GM12878 (cell line): ENCODE measurements at regions not wholly inside any gene's neighbourhood (a gene's known extent, or its start where the extent isn't known, plus 50 kb on each side); places are given as distances from the start of the nearest gene placed in this dataset.

ENCODE experiments used
- ATAC-seq: fragments of 200-7000 bp; cut with Tn5 transposase; 3 replicates; pipeline ENCODE4 v1.9.1; 2020; ENCODE audit warnings: mild to moderate bottlenecking, moderate library complexity
- BruUV-seq: library from RNA; stranded (reverse); fragments of 400-500 nt; replicated peaks from 2 replicates; lab custom pipeline; 2021; lab: Mats Ljungman, UMichigan
- CTCF ChIA-PET: fragments of 300-600 bp; sonication (Branson Sonifier 250); formaldehyde crosslinking; extraction: SDS; loops from one replicate; lab custom pipeline; 2021; ENCODE audit warnings: inconsistent platforms; lab: Yijun Ruan, JAX
- POLR2A ChIA-PET: fragments of 350-600 bp; formaldehyde crosslinking; extraction: SDS; loops from one replicate; lab custom pipeline; 2021; ENCODE audit warnings: inconsistent platforms; lab: Charles Lee
- RAD21 ChIA-PET: fragments of 300-600 bp; sonication (Branson Sonifier 250); formaldehyde crosslinking; loops from one replicate; lab custom pipeline; 2023; ENCODE audit warnings: antibody characterized with exemption; ENCODE audit not compliant: unreplicated experiment; lab: Charles Lee
- SMC1A ChIA-PET: fragments of 300-600 bp; sonication (Branson Sonifier 250); formaldehyde crosslinking; loops from one replicate; lab custom pipeline; 2023; ENCODE audit not compliant: unreplicated experiment, uncharacterized antibody; lab: Charles Lee
- DNase-seq: peaks from one replicate; pipeline ENCODE4 v3.0.0-alpha.2; 2011; ENCODE audit warnings: low read depth, low spot score
- FAIRE-seq: peaks from 3 replicates; lab custom pipeline; 2011; peaks lifted over from hg19 to GRCh38; lab: Jason Lieb, UNC
- H2AFZ ChIP-seq: 2 replicates; pipeline ENCODE4 v1.6.0; 2011; ENCODE audit warnings: low read depth, low read length, control low read depth; ENCODE audit not compliant: control insufficient read depth
- H3K27ac ChIP-seq: 2 replicates; pipeline ENCODE4 v1.5.1; 2011; ENCODE audit warnings: control low read depth; ENCODE audit not compliant: control insufficient read depth, insufficient read depth
- H3K27me3 ChIP-seq, 2 experiments: replicated peaks in 1 of 2; 2 replicates each; pipeline versions ENCODE4 v1.6.0 to v1.6.1; 2011; ENCODE audit warnings: low read length in 1 of 2; ENCODE audit not compliant: control insufficient read depth in 2 of 2, insufficient read depth in 2 of 2
- H3K36me3 ChIP-seq, 2 experiments: 2 replicates each; pipeline ENCODE4 v1.5.1; 2011; ENCODE audit warnings: low read length in 1 of 2; ENCODE audit not compliant: control insufficient read depth in 2 of 2, insufficient read depth in 2 of 2
- H3K4me1 ChIP-seq: 2 replicates; pipeline ENCODE4 v1.6.1; 2011; ENCODE audit warnings: mild to moderate bottlenecking, low read length, moderate library complexity, mixed read lengths; ENCODE audit not compliant: control insufficient read depth, insufficient read depth
- H3K4me2 ChIP-seq: 2 replicates; pipeline ENCODE4 v1.6.0; 2011; ENCODE audit warnings: control low read depth; ENCODE audit not compliant: control insufficient read depth, insufficient read depth
- H3K4me3 ChIP-seq: fragments of 200-600 bp; sonication (generic); 2 replicates; pipeline ENCODE4 v1.5.1; 2016
- H3K79me2 ChIP-seq: 2 replicates; pipeline ENCODE4 v1.6.0; 2011; ENCODE audit warnings: low read length; ENCODE audit not compliant: control insufficient read depth, insufficient read depth
- H3K9ac ChIP-seq: 2 replicates; pipeline ENCODE4 v1.8.0; 2011; ENCODE audit warnings: low read length, control low read depth, mixed read lengths; ENCODE audit not compliant: control insufficient read depth, insufficient read depth
- H3K9me3 ChIP-seq: replicated peaks from 3 replicates; pipeline ENCODE4 v1.5.1; 2011; ENCODE audit warnings: mild to moderate bottlenecking, low read length; ENCODE audit not compliant: control insufficient read depth, insufficient read depth
- H4K20me1 ChIP-seq: 2 replicates; pipeline ENCODE4 v1.6.0; 2011; ENCODE audit not compliant: control insufficient read depth, insufficient read depth
- BRCA1 ChIP-seq: IDR thresholded peaks from 2 replicates; pipeline ENCODE4 v1.6.1; 2011; ENCODE audit warnings: low read depth, low read length, improper control_type of control experiment
- FOS ChIP-seq: IDR thresholded peaks from 3 replicates; pipeline ENCODE4 v1.6.1; 2011; ENCODE audit warnings: borderline replicate concordance; ENCODE audit not compliant: insufficient read length; ENCODE audit errors: extremely low read depth
- GATAD2B ChIP-seq: fragments of 450-650 bp; conservative IDR thresholded peaks from 2 replicates; pipeline ENCODE4 v1.6.1; 2017; ENCODE audit warnings: low read depth, mild to moderate bottlenecking, moderate library complexity
- MTA2 ChIP-seq: fragments of 450-650 bp; IDR thresholded peaks from 2 replicates; pipeline ENCODE4 v1.6.1; 2016; ENCODE audit warnings: low read depth, mild to moderate bottlenecking, moderate library complexity
- PAX5 ChIP-seq: IDR thresholded peaks from 2 replicates; pipeline ENCODE4 v1.6.1; 2011; ENCODE audit warnings: low read depth, low read length, borderline replicate concordance
- WRNIP1 ChIP-seq: IDR thresholded peaks from 2 replicates; pipeline ENCODE4 v1.6.1; 2011; ENCODE audit warnings: low read depth, low read length, improper control_type of control experiment, borderline replicate concordance
- WGBS: methylation state at CpG from one replicate; pipeline ENCODE4 v1.1.6; 2016; ENCODE audit warnings: low lambda C conversion rate; ENCODE audit not compliant: insufficient replicate concordance, insufficient coverage; ENCODE audit errors: missing lambda C conversion rate; 5-methylcytosine and 5-hydroxymethylcytosine counted together
- in situ Hi-C: fragments of 300-500 bp; cut with MboI; formaldehyde crosslinking; loops from 9 replicates; pipeline ENCODE4 v1.14.3; 2018; ENCODE audit warnings: mixed read lengths
- intact Hi-C: fragments of 100-400 bp; cut with micrococcal nuclease; formaldehyde crosslinking; loops from one replicate; pipeline ENCODE4 v1.14.2; 2022; ENCODE audit not compliant: unreplicated experiment
- TF ChIP-seq, protein P1 (sequence below): fragments of 450-650 bp; IDR thresholded peaks from 2 replicates; pipeline ENCODE4 v1.6.1; 2016; ENCODE audit warnings: mild to moderate bottlenecking
- TF ChIP-seq, protein P2 (sequence below): fragments of 450-650 bp; formaldehyde crosslinking; IDR thresholded peaks from 2 replicates; pipeline ENCODE4 v1.4.0; 2020; ENCODE audit warnings: mild to moderate bottlenecking, moderate library complexity
- TF ChIP-seq, protein P3 (sequence below): fragments of 450-650 bp; IDR thresholded peaks from 2 replicates; pipeline ENCODE4 v1.6.1; 2017; ENCODE audit warnings: mild to moderate bottlenecking, low read depth, inconsistent platforms; ENCODE audit not compliant: poor library complexity, severe bottlenecking
- TF ChIP-seq, protein P4 (sequence below): IDR thresholded peaks from 2 replicates; pipeline ENCODE4 v1.6.1; 2012; ENCODE audit warnings: low read depth, low read length, improper control_type of control experiment

DNA sequence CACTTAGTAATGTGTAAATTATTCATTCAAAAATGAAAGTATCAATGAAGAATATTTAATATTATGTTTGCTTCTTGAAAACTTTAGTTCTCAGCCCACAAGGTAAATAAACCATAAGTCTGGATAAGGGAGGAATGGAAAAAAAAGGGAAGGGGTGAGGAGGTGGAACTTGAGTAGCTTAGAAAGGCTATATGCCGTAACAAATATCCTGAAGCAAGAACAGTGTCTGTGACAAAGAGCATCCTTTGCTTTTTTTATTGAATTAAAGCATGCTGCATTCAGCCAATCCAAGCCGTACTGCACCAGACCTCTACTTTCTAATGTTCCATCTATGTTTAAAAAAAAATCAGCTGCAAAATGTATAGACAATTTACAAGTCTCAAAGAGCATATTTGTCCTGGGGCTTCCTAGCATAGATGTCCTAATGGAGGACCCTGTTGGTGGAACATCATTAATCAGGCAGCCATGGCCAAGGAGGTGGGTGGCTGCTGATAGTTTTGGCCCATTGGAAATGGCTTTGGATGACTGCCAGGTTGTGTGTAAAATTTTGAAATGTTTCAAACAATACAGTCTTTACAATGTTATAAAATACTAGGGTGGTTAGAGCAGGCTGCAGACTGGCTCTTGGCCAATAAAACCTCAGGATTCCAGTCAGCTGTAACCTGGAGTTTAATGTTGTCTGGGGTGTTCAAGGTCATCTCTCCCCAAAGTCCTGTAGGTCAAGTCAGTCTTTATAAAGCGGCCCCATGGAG is 895.8 kb upstream of the SOX9 start (continued):
- TF ChIP-seq, protein P1, sequence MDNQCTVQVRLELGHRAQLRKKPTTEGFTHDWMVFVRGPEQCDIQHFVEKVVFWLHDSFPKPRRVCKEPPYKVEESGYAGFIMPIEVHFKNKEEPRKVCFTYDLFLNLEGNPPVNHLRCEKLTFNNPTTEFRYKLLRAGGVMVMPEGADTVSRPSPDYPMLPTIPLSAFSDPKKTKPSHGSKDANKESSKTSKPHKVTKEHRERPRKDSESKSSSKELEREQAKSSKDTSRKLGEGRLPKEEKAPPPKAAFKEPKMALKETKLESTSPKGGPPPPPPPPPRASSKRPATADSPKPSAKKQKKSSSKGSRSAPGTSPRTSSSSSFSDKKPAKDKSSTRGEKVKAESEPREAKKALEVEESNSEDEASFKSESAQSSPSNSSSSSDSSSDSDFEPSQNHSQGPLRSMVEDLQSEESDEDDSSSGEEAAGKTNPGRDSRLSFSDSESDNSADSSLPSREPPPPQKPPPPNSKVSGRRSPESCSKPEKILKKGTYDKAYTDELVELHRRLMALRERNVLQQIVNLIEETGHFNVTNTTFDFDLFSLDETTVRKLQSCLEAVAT: no peak
- no peak for TF ChIP-seq GATAD2B
- TF ChIP-seq, protein P2, sequence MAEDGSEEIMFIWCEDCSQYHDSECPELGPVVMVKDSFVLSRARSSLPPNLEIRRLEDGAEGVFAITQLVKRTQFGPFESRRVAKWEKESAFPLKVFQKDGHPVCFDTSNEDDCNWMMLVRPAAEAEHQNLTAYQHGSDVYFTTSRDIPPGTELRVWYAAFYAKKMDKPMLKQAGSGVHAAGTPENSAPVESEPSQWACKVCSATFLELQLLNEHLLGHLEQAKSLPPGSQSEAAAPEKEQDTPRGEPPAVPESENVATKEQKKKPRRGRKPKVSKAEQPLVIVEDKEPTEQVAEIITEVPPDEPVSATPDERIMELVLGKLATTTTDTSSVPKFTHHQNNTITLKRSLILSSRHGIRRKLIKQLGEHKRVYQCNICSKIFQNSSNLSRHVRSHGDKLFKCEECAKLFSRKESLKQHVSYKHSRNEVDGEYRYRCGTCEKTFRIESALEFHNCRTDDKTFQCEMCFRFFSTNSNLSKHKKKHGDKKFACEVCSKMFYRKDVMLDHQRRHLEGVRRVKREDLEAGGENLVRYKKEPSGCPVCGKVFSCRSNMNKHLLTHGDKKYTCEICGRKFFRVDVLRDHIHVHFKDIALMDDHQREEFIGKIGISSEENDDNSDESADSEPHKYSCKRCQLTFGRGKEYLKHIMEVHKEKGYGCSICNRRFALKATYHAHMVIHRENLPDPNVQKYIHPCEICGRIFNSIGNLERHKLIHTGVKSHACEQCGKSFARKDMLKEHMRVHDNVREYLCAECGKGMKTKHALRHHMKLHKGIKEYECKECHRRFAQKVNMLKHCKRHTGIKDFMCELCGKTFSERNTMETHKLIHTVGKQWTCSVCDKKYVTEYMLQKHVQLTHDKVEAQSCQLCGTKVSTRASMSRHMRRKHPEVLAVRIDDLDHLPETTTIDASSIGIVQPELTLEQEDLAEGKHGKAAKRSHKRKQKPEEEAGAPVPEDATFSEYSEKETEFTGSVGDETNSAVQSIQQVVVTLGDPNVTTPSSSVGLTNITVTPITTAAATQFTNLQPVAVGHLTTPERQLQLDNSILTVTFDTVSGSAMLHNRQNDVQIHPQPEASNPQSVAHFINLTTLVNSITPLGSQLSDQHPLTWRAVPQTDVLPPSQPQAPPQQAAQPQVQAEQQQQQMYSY (CRISPR knock-in tag): no peak

DNA sequence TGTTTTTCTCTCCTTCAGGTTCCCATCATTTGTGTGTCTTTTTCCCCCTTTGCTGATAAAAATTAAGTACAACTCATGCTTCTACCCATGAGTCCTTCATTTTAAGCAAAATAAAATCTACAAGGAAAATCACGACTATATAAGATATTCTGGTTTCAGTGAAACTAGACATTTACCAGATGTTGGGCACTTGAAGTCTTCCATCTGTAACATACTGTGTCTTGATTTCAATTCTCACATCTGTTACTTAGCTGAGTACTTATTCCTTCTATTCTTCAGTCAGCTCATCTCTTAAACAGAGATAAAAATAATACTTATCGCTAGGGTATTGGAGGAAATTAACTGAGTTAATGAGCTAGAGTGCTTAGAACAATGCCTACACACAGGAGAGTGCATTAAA is 893.0 kb upstream of the SOX9 start:
- no peak overlapping the region for H3K4me3 ChIP-seq
- ChIA-PET POLR2A (no interaction called here), RAD21 (no interaction called here), SMC1A (no interaction called here), CTCF (interaction anchor here (0.5 kb wide), 1 partner anchor 1461 kb away, joined by 3 read pairs; no protein-coding TSS in a partner anchor)
- no peak overlapping the region for H2AFZ ChIP-seq
- WGBS: 0% methylated on average over 2 of the region's 2 CpGs
- no peak overlapping the region for H3K4me2 ChIP-seq
- no peak for FAIRE-seq
- no peak for ATAC-seq
- no peak overlapping the region for H3K9ac ChIP-seq
- no peaks in the 10 kb centered on the region for H3K9me3 ChIP-seq
- no peak for DNase-seq
- H3K27ac ChIP-seq: no peak overlapping the region
- no peaks in the 10 kb centered on the region for H3K4me1 ChIP-seq
- H3K27me3 ChIP-seq: no peaks in the 10 kb centered on the region
- intact Hi-C loops: no loop called here
- in situ Hi-C loops: no loop called here
- H3K79me2 ChIP-seq: no peaks in the 10 kb centered on the region
- H4K20me1 ChIP-seq: no peaks in the 10 kb centered on the region
- no TSS peak for BruUV-seq
- H3K36me3 ChIP-seq: no peaks in the 10 kb centered on the region
- no peak for TF ChIP-seq BRCA1
- TF ChIP-seq FOS: no peak
- TF ChIP-seq, protein P3, sequence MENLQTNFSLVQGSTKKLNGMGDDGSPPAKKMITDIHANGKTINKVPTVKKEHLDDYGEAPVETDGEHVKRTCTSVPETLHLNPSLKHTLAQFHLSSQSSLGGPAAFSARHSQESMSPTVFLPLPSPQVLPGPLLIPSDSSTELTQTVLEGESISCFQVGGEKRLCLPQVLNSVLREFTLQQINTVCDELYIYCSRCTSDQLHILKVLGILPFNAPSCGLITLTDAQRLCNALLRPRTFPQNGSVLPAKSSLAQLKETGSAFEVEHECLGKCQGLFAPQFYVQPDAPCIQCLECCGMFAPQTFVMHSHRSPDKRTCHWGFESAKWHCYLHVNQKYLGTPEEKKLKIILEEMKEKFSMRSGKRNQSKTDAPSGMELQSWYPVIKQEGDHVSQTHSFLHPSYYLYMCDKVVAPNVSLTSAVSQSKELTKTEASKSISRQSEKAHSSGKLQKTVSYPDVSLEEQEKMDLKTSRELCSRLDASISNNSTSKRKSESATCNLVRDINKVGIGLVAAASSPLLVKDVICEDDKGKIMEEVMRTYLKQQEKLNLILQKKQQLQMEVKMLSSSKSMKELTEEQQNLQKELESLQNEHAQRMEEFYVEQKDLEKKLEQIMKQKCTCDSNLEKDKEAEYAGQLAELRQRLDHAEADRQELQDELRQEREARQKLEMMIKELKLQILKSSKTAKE: no peak
- no peak for TF ChIP-seq PAX5
- no peak for TF ChIP-seq WRNIP1
- TF ChIP-seq MTA2: no peak
- TF ChIP-seq, protein P4, sequence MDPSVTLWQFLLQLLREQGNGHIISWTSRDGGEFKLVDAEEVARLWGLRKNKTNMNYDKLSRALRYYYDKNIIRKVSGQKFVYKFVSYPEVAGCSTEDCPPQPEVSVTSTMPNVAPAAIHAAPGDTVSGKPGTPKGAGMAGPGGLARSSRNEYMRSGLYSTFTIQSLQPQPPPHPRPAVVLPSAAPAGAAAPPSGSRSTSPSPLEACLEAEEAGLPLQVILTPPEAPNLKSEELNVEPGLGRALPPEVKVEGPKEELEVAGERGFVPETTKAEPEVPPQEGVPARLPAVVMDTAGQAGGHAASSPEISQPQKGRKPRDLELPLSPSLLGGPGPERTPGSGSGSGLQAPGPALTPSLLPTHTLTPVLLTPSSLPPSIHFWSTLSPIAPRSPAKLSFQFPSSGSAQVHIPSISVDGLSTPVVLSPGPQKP: no peak
